ENCODE measurements at regions not wholly inside any gene's neighbourhood (a gene's known extent, or its start where the extent isn't known, plus 50 kb on each side); places are given as distances from the start of the nearest gene placed in this dataset.

GRCh38 chr5:8824371-8824770 is 721.5 kb downstream of the SEMA5A start:
- H3K9me3 ChIP-seq (ENCODE audit: control insufficient read depth, low read length): no peaks in the 10 kb centered on the region
- H3K27ac ChIP-seq (ENCODE audit: insufficient read depth, low read length, poor library complexity, severe bottlenecking): no peak overlapping the region
- no peak overlapping the region for H3K4me3 ChIP-seq (ENCODE audit: insufficient read depth, low read depth, low read length, poor library complexity, severe bottlenecking)
- H3K36me3 ChIP-seq (ENCODE audit: control insufficient read depth, insufficient read depth, low read length): no peaks in the 10 kb centered on the region
- DNase-seq: no peak
- no peaks in the 10 kb centered on the region for H3K27me3 ChIP-seq (replicated peaks; ENCODE audit: control insufficient read depth, insufficient read depth, low read length, poor library complexity, severe bottlenecking)
- no peaks in the 10 kb centered on the region for H3K4me1 ChIP-seq (ENCODE audit: control insufficient read depth, insufficient read depth, low read length, poor library complexity, severe bottlenecking)

GRCh38 chr5:8825139-8825757 is 720.6 kb downstream of the SEMA5A start:
- H3K36me3 ChIP-seq (ENCODE audit: control insufficient read depth, insufficient read depth, low read length): no peaks in the 10 kb centered on the region
- no peaks in the 10 kb centered on the region for H3K27me3 ChIP-seq (replicated peaks; ENCODE audit: control insufficient read depth, insufficient read depth, low read length, poor library complexity, severe bottlenecking)
- no peaks in the 10 kb centered on the region for H3K4me1 ChIP-seq (ENCODE audit: control insufficient read depth, insufficient read depth, low read length, poor library complexity, severe bottlenecking)
- no peaks in the 10 kb centered on the region for H3K9me3 ChIP-seq (ENCODE audit: control insufficient read depth, low read length)
- no peak overlapping the region for H3K4me3 ChIP-seq (ENCODE audit: insufficient read depth, low read depth, low read length, poor library complexity, severe bottlenecking)
- DNase-seq: no peak
- H3K27ac ChIP-seq (ENCODE audit: insufficient read depth, low read length, poor library complexity, severe bottlenecking): no peak overlapping the region

GRCh38 chr5:8826508-8826907 is 719.4 kb downstream of the SEMA5A start:
- DNase-seq: no peak
- Histone ChIP-seq H3K4me3 (ENCODE audit: insufficient read depth, low read depth, low read length, poor library complexity, severe bottlenecking) (no peak overlapping the region), H3K4me1 (ENCODE audit: control insufficient read depth, insufficient read depth, low read length, poor library complexity, severe bottlenecking) (no peaks in the 10 kb centered on the region), H3K36me3 (ENCODE audit: control insufficient read depth, insufficient read depth, low read length) (no peaks in the 10 kb centered on the region), H3K9me3 (ENCODE audit: control insufficient read depth, low read length) (no peaks in the 10 kb centered on the region), H3K27me3 (replicated peaks; ENCODE audit: control insufficient read depth, insufficient read depth, low read length, poor library complexity, severe bottlenecking) (no peaks in the 10 kb centered on the region), H3K27ac (ENCODE audit: insufficient read depth, low read length, poor library complexity, severe bottlenecking) (no peak overlapping the region)

GRCh38 chr5:8827696-8828095 is 718.2 kb downstream of the SEMA5A start:
- Histone ChIP-seq H3K4me1 (ENCODE audit: control insufficient read depth, insufficient read depth, low read length, poor library complexity, severe bottlenecking) (no peaks in the 10 kb centered on the region), H3K36me3 (ENCODE audit: control insufficient read depth, insufficient read depth, low read length) (no peaks in the 10 kb centered on the region), H3K9me3 (ENCODE audit: control insufficient read depth, low read length) (no peaks in the 10 kb centered on the region), H3K27me3 (replicated peaks; ENCODE audit: control insufficient read depth, insufficient read depth, low read length, poor library complexity, severe bottlenecking) (no peaks in the 10 kb centered on the region), H3K4me3 (ENCODE audit: insufficient read depth, low read depth, low read length, poor library complexity, severe bottlenecking) (no peak overlapping the region), H3K27ac (ENCODE audit: insufficient read depth, low read length, poor library complexity, severe bottlenecking) (no peak overlapping the region)
- DNase-seq: no peak

- Histone ChIP-seq H3K9me3 (ENCODE audit: control insufficient read depth, low read length) (no peaks in the 10 kb centered on the region), H3K36me3 (ENCODE audit: control insufficient read depth, insufficient read depth, low read length) (no peaks in the 10 kb centered on the region), H3K4me3 (ENCODE audit: insufficient read depth, low read depth, low read length, poor library complexity, severe bottlenecking) (no peak overlapping the region), H3K27me3 (replicated peaks; ENCODE audit: control insufficient read depth, insufficient read depth, low read length, poor library complexity, severe bottlenecking) (no peaks in the 10 kb centered on the region), H3K27ac (ENCODE audit: insufficient read depth, low read length, poor library complexity, severe bottlenecking) (no peak overlapping the region), H3K4me1 (ENCODE audit: control insufficient read depth, insufficient read depth, low read length, poor library complexity, severe bottlenecking) (no peaks in the 10 kb centered on the region)
- no peak for DNase-seq
Measured at GRCh38 chr5:8828596-8829322, 717.1 kb downstream of the SEMA5A start.

GRCh38 chr5:8829323-8830029 is 716.4 kb downstream of the SEMA5A start:
- Histone ChIP-seq H3K36me3 (ENCODE audit: control insufficient read depth, insufficient read depth, low read length) (no peaks in the 10 kb centered on the region), H3K27ac (ENCODE audit: insufficient read depth, low read length, poor library complexity, severe bottlenecking) (no peak overlapping the region), H3K9me3 (ENCODE audit: control insufficient read depth, low read length) (no peaks in the 10 kb centered on the region), H3K27me3 (replicated peaks; ENCODE audit: control insufficient read depth, insufficient read depth, low read length, poor library complexity, severe bottlenecking) (no peaks in the 10 kb centered on the region), H3K4me3 (ENCODE audit: insufficient read depth, low read depth, low read length, poor library complexity, severe bottlenecking) (no peak overlapping the region), H3K4me1 (ENCODE audit: control insufficient read depth, insufficient read depth, low read length, poor library complexity, severe bottlenecking) (no peaks in the 10 kb centered on the region)
- DNase-seq: no peak

GRCh38 chr5:8831251-8831650 is 714.6 kb downstream of the SEMA5A start:
- Histone ChIP-seq H3K27me3 (replicated peaks; ENCODE audit: control insufficient read depth, insufficient read depth, low read length, poor library complexity, severe bottlenecking) (no peaks in the 10 kb centered on the region), H3K4me1 (ENCODE audit: control insufficient read depth, insufficient read depth, low read length, poor library complexity, severe bottlenecking) (no peaks in the 10 kb centered on the region), H3K27ac (ENCODE audit: insufficient read depth, low read length, poor library complexity, severe bottlenecking) (no peak overlapping the region), H3K4me3 (ENCODE audit: insufficient read depth, low read depth, low read length, poor library complexity, severe bottlenecking) (no peak overlapping the region), H3K9me3 (ENCODE audit: control insufficient read depth, low read length) (no peaks in the 10 kb centered on the region), H3K36me3 (ENCODE audit: control insufficient read depth, insufficient read depth, low read length) (no peaks in the 10 kb centered on the region)
- DNase-seq: no peak

- no peak overlapping the region for H3K4me3 ChIP-seq (ENCODE audit: insufficient read depth, low read depth, low read length, poor library complexity, severe bottlenecking)
- H3K9me3 ChIP-seq (ENCODE audit: control insufficient read depth, low read length): no peaks in the 10 kb centered on the region
- H3K4me1 ChIP-seq (ENCODE audit: control insufficient read depth, insufficient read depth, low read length, poor library complexity, severe bottlenecking): no peaks in the 10 kb centered on the region
- H3K27me3 ChIP-seq (replicated peaks; ENCODE audit: control insufficient read depth, insufficient read depth, low read length, poor library complexity, severe bottlenecking): no peaks in the 10 kb centered on the region
- no peak for DNase-seq
- no peak overlapping the region for H3K27ac ChIP-seq (ENCODE audit: insufficient read depth, low read length, poor library complexity, severe bottlenecking)
- H3K36me3 ChIP-seq (ENCODE audit: control insufficient read depth, insufficient read depth, low read length): no peaks in the 10 kb centered on the region
Measured at GRCh38 chr5:8831854-8832253, 714.0 kb downstream of the SEMA5A start.

- Histone ChIP-seq H3K4me1 (ENCODE audit: control insufficient read depth, insufficient read depth, low read length, poor library complexity, severe bottlenecking) (no peaks in the 10 kb centered on the region), H3K9me3 (ENCODE audit: control insufficient read depth, low read length) (no peaks in the 10 kb centered on the region), H3K27ac (ENCODE audit: insufficient read depth, low read length, poor library complexity, severe bottlenecking) (no peak overlapping the region), H3K36me3 (ENCODE audit: control insufficient read depth, insufficient read depth, low read length) (no peaks in the 10 kb centered on the region), H3K27me3 (replicated peaks; ENCODE audit: control insufficient read depth, insufficient read depth, low read length, poor library complexity, severe bottlenecking) (no peaks in the 10 kb centered on the region), H3K4me3 (ENCODE audit: insufficient read depth, low read depth, low read length, poor library complexity, severe bottlenecking) (no peak overlapping the region)
- DNase-seq: no peak
Measured at GRCh38 chr5:8839361-8840055, 706.4 kb downstream of the SEMA5A start.

- no peaks in the 10 kb centered on the region for H3K9me3 ChIP-seq (ENCODE audit: control insufficient read depth, low read length)
- no peak for DNase-seq
- H3K4me3 ChIP-seq (ENCODE audit: insufficient read depth, low read depth, low read length, poor library complexity, severe bottlenecking): no peak overlapping the region
- no peaks in the 10 kb centered on the region for H3K36me3 ChIP-seq (ENCODE audit: control insufficient read depth, insufficient read depth, low read length)
- H3K27ac ChIP-seq (ENCODE audit: insufficient read depth, low read length, poor library complexity, severe bottlenecking): no peak overlapping the region
- no peaks in the 10 kb centered on the region for H3K27me3 ChIP-seq (replicated peaks; ENCODE audit: control insufficient read depth, insufficient read depth, low read length, poor library complexity, severe bottlenecking)
- H3K4me1 ChIP-seq (ENCODE audit: control insufficient read depth, insufficient read depth, low read length, poor library complexity, severe bottlenecking): no peaks in the 10 kb centered on the region
Measured at GRCh38 chr5:8840237-8840636, 705.6 kb downstream of the SEMA5A start.

All from effector memory CD4-positive, alpha-beta T cell (primary cell).